HG03442 (cell line): ENCODE measurements at regions not wholly inside any gene's neighbourhood (a gene's known extent, or its start where the extent isn't known, plus 50 kb on each side); places are given as distances from the start of the nearest gene placed in this dataset.

Source experiments
- ATAC-seq: cut with Tn5 transposase; IDR thresholded peaks from one replicate; pipeline ENCODE4 v1.9.1; 2021; ENCODE audit warnings: mild to moderate bottlenecking, moderate library complexity; ENCODE audit not compliant: unreplicated experiment

GRCh38 chr2:107428781-107429180, 397.9 kb upstream of the RGPD4 start:
- ATAC-seq = no peak

GRCh38 chr2:107430006-107430405, 396.7 kb upstream of the RGPD4 start:
- no peak for ATAC-seq

GRCh38 chr2:107430596-107431266, 396.0 kb upstream of the RGPD4 start:
- ATAC-seq = no peak

GRCh38 chr2:107436281-107436680, 390.4 kb upstream of the RGPD4 start:
- ATAC-seq = no peak

- no peak for ATAC-seq
These were observed 389.4 kb upstream of the RGPD4 start for GRCh38 chr2:107437265-107437664.

GRCh38 chr2:107437807-107438206, 388.9 kb upstream of the RGPD4 start:
- no peak for ATAC-seq

- ATAC-seq = no peak
These were observed 378.5 kb upstream of the RGPD4 start for GRCh38 chr2:107448160-107448559.

GRCh38 chr2:107461301-107461700, 365.4 kb upstream of the RGPD4 start:
- no peak for ATAC-seq

- ATAC-seq = no peak
These were observed 364.5 kb upstream of the RGPD4 start for GRCh38 chr2:107462181-107462580.

- no peak for ATAC-seq
These were observed 360.5 kb upstream of the RGPD4 start for GRCh38 chr2:107466241-107466640.

- no peak for ATAC-seq
These were observed 359.5 kb upstream of the RGPD4 start for GRCh38 chr2:107466984-107467773.

GRCh38 chr2:107469437-107469995, 357.2 kb upstream of the RGPD4 start:
- no peak for ATAC-seq

GRCh38 chr2:107473150-107473549, 353.5 kb upstream of the RGPD4 start:
- no peak for ATAC-seq

- ATAC-seq = no peak
These were observed 350.8 kb upstream of the RGPD4 start for GRCh38 chr2:107475859-107476258.

GRCh38 chr2:107502539-107502938, 324.2 kb upstream of the RGPD4 start:
- ATAC-seq = no peak

GRCh38 chr2:107511970-107512789, 314.5 kb upstream of the RGPD4 start:
- ATAC-seq = no peak

- ATAC-seq = no peak
These were observed 301.3 kb upstream of the RGPD4 start for GRCh38 chr2:107525406-107525805.

- no peak for ATAC-seq
These were observed 297.5 kb upstream of the RGPD4 start for GRCh38 chr2:107529146-107529545.

GRCh38 chr2:107530046-107530445, 296.6 kb upstream of the RGPD4 start:
- ATAC-seq = no peak

GRCh38 chr2:107534926-107535325, 291.8 kb upstream of the RGPD4 start:
- no peak for ATAC-seq
